Loucy (cell line): ENCODE measurements at regions not wholly inside any gene's neighbourhood (a gene's known extent, or its start where the extent isn't known, plus 50 kb on each side); places are given as distances from the start of the nearest gene placed in this dataset.

ENCODE experiments used
- H2AFZ ChIP-seq: fragments of 200-600 bp; sonication (generic); 2 replicates; pipeline ENCODE4 v1.6.0; 2016; ENCODE audit warnings: antibody characterized with exemption, mild to moderate bottlenecking, low read length, moderate library complexity
- H3F3A ChIP-seq: fragments of 200-600 bp; 2 replicates; pipeline ENCODE4 v1.6.0; 2016; ENCODE audit warnings: antibody characterized with exemption, low read depth, mild to moderate bottlenecking
- H3K27me3 ChIP-seq: fragments of 200-600 bp; sonication (generic); 2 replicates; pipeline ENCODE4 v1.6.1; 2014; ENCODE audit warnings: low read length, mild to moderate bottlenecking; ENCODE audit not compliant: insufficient read depth, poor library complexity, severe bottlenecking
- H3K36me3 ChIP-seq: fragments of 200-600 bp; sonication (generic); 2 replicates; pipeline ENCODE4 v1.6.1; 2016; ENCODE audit warnings: low read length; ENCODE audit not compliant: insufficient read depth
- H3K4me1 ChIP-seq: fragments of 200-600 bp; sonication (generic); 2 replicates; pipeline ENCODE4 v1.5.1; 2014; ENCODE audit warnings: low read length, mild to moderate bottlenecking; ENCODE audit not compliant: insufficient read depth, poor library complexity, severe bottlenecking
- H3K4me2 ChIP-seq: fragments of 200-600 bp; sonication (generic); 2 replicates; pipeline ENCODE4 v1.6.0; 2014; ENCODE audit warnings: antibody characterized with exemption, low read length, low read depth, mild to moderate bottlenecking; ENCODE audit not compliant: poor library complexity, severe bottlenecking
- H3K4me3 ChIP-seq: fragments of 200-600 bp; sonication (generic); 2 replicates; pipeline ENCODE4 v1.5.1; 2014; ENCODE audit warnings: low read length, mild to moderate bottlenecking, mixed read lengths; ENCODE audit not compliant: poor library complexity, severe bottlenecking
- H3K79me2 ChIP-seq: fragments of 200-600 bp; sonication (generic); 2 replicates; pipeline ENCODE4 v1.6.1; 2014; ENCODE audit warnings: low read length; ENCODE audit not compliant: insufficient read depth
- H3K9ac ChIP-seq: fragments of 200-600 bp; sonication (generic); 2 replicates; pipeline ENCODE4 v1.6.0; 2014; ENCODE audit warnings: mild to moderate bottlenecking, low read depth, low read length, moderate library complexity; ENCODE audit not compliant: poor library complexity, severe bottlenecking
- H3K9me2 ChIP-seq: fragments of 200-600 bp; sonication (generic); replicated peaks from 2 replicates; pipeline ENCODE4 v1.6.1; 2016; ENCODE audit warnings: low read depth, low read length, mixed read lengths
- H3K9me3 ChIP-seq: fragments of 200-600 bp; sonication (generic); 2 replicates; pipeline ENCODE4 v1.6.1; 2014; ENCODE audit warnings: mild to moderate bottlenecking, antibody characterized with exemption, low read length, low read depth; ENCODE audit not compliant: insufficient read depth
- H4K20me1 ChIP-seq: fragments of 200-600 bp; sonication (generic); 2 replicates; pipeline ENCODE4 v1.6.0; 2014; ENCODE audit warnings: antibody characterized with exemption, low read length, mild to moderate bottlenecking; ENCODE audit not compliant: insufficient read depth, poor library complexity, severe bottlenecking
- CTCF ChIP-seq: fragments of 200-600 bp; sonication (generic); conservative IDR thresholded peaks from 2 replicates; pipeline ENCODE4 v1.5.1; 2014; ENCODE audit warnings: mild to moderate bottlenecking, antibody characterized with exemption, low read length
- EZH2phosphoT487 ChIP-seq: fragments of 200-600 bp; IDR thresholded peaks from 2 replicates; pipeline ENCODE4 v1.6.1; 2018; ENCODE audit warnings: antibody characterized with exemption, mild to moderate bottlenecking, moderate library complexity, borderline replicate concordance

- Histone ChIP-seq H4K20me1 (no peaks in the 10 kb centered on the region), H3K4me2 (no peak overlapping the region), H3K9me2 (no peaks in the 10 kb centered on the region), H3K79me2 (no peaks in the 10 kb centered on the region), H3K4me1 (no peaks in the 10 kb centered on the region), H3K36me3 (no peaks in the 10 kb centered on the region), H3F3A (no peaks in the 10 kb centered on the region), H3K9me3 (peaks cover 6% of the 10 kb centered on the region; the same call in 1 of the 2 replicates), H3K27me3 (no peaks in the 10 kb centered on the region), H3K9ac (no peak overlapping the region), H2AFZ (no peak overlapping the region), H3K4me3 (no peak overlapping the region)
- TF ChIP-seq EZH2phosphoT487: no peak
- TF ChIP-seq CTCF: no peak
Observed at GRCh38 chr2:183807870-183808269, 683.6 kb downstream of the NUP35 start.

- no peaks in the 10 kb centered on the region for H4K20me1 ChIP-seq
- no peak overlapping the region for H3K4me2 ChIP-seq
- no peaks in the 10 kb centered on the region for H3F3A ChIP-seq
- no peak for TF ChIP-seq CTCF
- TF ChIP-seq EZH2phosphoT487: no peak
- H3K9ac ChIP-seq: no peak overlapping the region
- no peaks in the 10 kb centered on the region for H3K79me2 ChIP-seq
- no peaks in the 10 kb centered on the region for H3K9me3 ChIP-seq
- H3K9me2 ChIP-seq: no peaks in the 10 kb centered on the region
- no peaks in the 10 kb centered on the region for H3K4me1 ChIP-seq
- H3K36me3 ChIP-seq: no peaks in the 10 kb centered on the region
- H3K27me3 ChIP-seq: no peaks in the 10 kb centered on the region
- no peak overlapping the region for H2AFZ ChIP-seq
- no peak overlapping the region for H3K4me3 ChIP-seq
Observed at GRCh38 chr2:183809404-183809803, 685.2 kb downstream of the NUP35 start.

GRCh38 chr2:183811281-183811680, 687.0 kb downstream of the NUP35 start:
- H2AFZ ChIP-seq: no peak overlapping the region
- no peak overlapping the region for H3K4me2 ChIP-seq
- TF ChIP-seq EZH2phosphoT487 (no peak), CTCF (no peak)
- H3F3A ChIP-seq: no peaks in the 10 kb centered on the region
- H3K36me3 ChIP-seq: no peaks in the 10 kb centered on the region
- no peak overlapping the region for H3K9ac ChIP-seq
- no peaks in the 10 kb centered on the region for H3K9me3 ChIP-seq
- H3K79me2 ChIP-seq: no peaks in the 10 kb centered on the region
- no peak overlapping the region for H3K4me3 ChIP-seq
- H3K27me3 ChIP-seq: no peaks in the 10 kb centered on the region
- H3K9me2 ChIP-seq: no peaks in the 10 kb centered on the region
- H3K4me1 ChIP-seq: no peaks in the 10 kb centered on the region
- H4K20me1 ChIP-seq: no peaks in the 10 kb centered on the region
